ENCODE measurements at regions not wholly inside any gene's neighbourhood (a gene's known extent, or its start where the extent isn't known, plus 50 kb on each side); places are given as distances from the start of the nearest gene placed in this dataset.

DNA sequence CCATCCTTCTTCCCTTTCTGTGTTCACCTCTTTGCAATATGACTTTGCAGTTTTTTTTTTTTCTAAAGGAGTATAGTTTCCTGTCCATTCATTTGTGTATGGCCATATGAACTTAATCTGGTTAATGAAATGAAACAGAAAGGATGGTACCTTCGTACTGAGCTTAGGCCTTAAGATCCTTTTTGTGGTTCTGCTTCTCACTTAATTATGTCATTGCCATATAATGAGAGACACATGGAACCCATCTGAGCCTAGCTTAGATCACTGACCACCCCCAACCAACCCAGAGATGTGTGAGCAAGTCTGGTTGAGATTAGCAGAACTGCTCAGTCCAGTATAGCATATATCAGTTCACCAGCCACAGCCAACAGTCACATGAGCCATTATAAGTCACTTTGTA lies 1179.6 kb downstream of the HACE1 start:
- Histone ChIP-seq H3K4me1 (ENCODE audit: control extremely low read depth in 1 of 4, control insufficient read depth in 4 of 4, insufficient read depth in 4 of 4, low read length in 3 of 4) (no peaks in the 10 kb centered on the region), H3K4me3 (ENCODE audit: control insufficient read depth in 1 of 7, extremely low read depth in 1 of 7, insufficient read depth in 4 of 7, low read depth in 2 of 7, low read length in 6 of 7) (no peak overlapping the region), H3K36me3 (ENCODE audit: control insufficient read depth in 4 of 4, insufficient read depth in 4 of 4, low read length in 3 of 4) (no peaks in the 10 kb centered on the region), H3K9me3 (ENCODE audit: control extremely low read depth in 1 of 5, control insufficient read depth in 4 of 5, insufficient read depth in 2 of 5, low read depth in 1 of 5, low read length in 4 of 5) (peaks cover 0 to 7% (median 0%) of the 10 kb centered on the region in 5 experiments), H3K27ac (ENCODE audit: insufficient read depth in 1 of 2, low read depth in 1 of 2, low read length in 2 of 2, poor library complexity in 1 of 2, severe bottlenecking in 2 of 2) (no peak overlapping the region), H3K27me3 (replicated peaks in 2 of 5; ENCODE audit: control insufficient read depth in 4 of 5, insufficient read depth in 5 of 5, low read length in 4 of 5) (no peaks in the 10 kb centered on the region)
- ChIA-PET CTCF (no interaction called here), POLR2A (no interaction called here)
- no peak for DNase-seq
- no CpG with 5 or more reads among the region's 1 CpG for WGBS (ENCODE audit: insufficient coverage)

DNA sequence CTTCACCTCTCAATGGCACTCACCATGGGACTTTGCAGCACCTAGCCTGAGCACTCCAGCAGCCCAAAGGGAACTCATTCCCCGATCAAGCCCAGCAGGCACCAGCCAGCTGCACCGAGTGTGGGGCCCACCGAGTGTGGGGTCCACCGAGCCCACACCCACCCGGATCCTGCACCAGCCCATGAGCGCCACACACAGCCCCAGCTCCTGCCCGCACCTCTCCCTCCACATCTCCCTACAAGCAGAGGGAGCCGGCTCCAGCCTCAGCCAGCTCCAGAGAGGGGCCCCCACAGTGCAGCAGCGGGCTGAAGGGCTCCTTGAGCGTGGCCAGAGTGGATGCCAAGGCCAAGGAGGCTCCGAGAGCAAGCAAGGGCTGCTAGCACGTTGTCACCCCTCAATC lies 1182.4 kb downstream of the HACE1 start:
- Histone ChIP-seq H3K27me3 (replicated peaks in 2 of 5; ENCODE audit: control insufficient read depth in 4 of 5, insufficient read depth in 5 of 5, low read length in 4 of 5) (no peaks in the 10 kb centered on the region), H3K27ac (ENCODE audit: insufficient read depth in 1 of 2, low read depth in 1 of 2, low read length in 2 of 2, poor library complexity in 1 of 2, severe bottlenecking in 2 of 2) (no peak overlapping the region), H3K4me3 (ENCODE audit: control insufficient read depth in 1 of 7, extremely low read depth in 1 of 7, insufficient read depth in 4 of 7, low read depth in 2 of 7, low read length in 6 of 7) (no peak overlapping the region), H3K4me1 (ENCODE audit: control extremely low read depth in 1 of 4, control insufficient read depth in 4 of 4, insufficient read depth in 4 of 4, low read length in 3 of 4) (no peaks in the 10 kb centered on the region), H3K9me3 (ENCODE audit: control extremely low read depth in 1 of 5, control insufficient read depth in 4 of 5, insufficient read depth in 2 of 5, low read depth in 1 of 5, low read length in 4 of 5) (peaks cover 0 to 7% (median 0%) of the 10 kb centered on the region in 5 experiments), H3K36me3 (ENCODE audit: control insufficient read depth in 4 of 4, insufficient read depth in 4 of 4, low read length in 3 of 4) (no peaks in the 10 kb centered on the region)
- WGBS (ENCODE audit: insufficient coverage) = 98% methylated on average over 7 of the region's 12 CpGs
- ChIA-PET POLR2A (no interaction called here), CTCF (no interaction called here)
- no peak for DNase-seq

DNA sequence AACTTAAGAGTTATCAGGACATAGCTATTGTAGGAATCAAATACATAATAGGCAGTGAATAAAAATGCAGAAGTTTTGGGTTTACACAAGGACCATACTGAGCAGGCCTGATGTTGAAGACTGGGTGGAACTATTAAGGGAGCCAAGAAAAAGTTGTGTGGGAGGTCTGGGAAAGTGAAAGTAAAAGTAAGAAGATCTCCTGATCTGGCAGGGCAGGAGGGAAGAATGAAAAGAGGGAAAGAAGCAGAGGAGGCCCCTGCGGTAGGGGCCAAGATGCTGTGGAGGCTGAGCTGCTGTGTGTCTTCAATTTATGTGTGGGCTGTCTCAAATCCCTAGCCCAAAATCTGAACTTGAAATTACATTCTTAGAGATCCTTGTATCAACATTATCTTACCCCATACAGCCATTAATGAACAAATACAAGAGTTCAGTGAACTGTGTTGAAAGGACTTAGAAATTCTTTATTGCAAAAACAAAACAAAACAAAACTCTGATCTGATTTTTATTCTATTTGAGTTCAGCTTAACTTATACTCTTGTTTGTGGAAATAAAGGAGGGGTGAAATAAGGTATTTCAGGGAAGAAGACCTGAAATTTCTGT lies 1183.8 kb downstream of the HACE1 start:
- Histone ChIP-seq H3K27me3 (replicated peaks in 2 of 5; ENCODE audit: control insufficient read depth in 4 of 5, insufficient read depth in 5 of 5, low read length in 4 of 5) (no peaks in the 10 kb centered on the region), H3K27ac (ENCODE audit: insufficient read depth in 1 of 2, low read depth in 1 of 2, low read length in 2 of 2, poor library complexity in 1 of 2, severe bottlenecking in 2 of 2) (no peak overlapping the region), H3K4me1 (ENCODE audit: control extremely low read depth in 1 of 4, control insufficient read depth in 4 of 4, insufficient read depth in 4 of 4, low read length in 3 of 4) (no peaks in the 10 kb centered on the region), H3K36me3 (ENCODE audit: control insufficient read depth in 4 of 4, insufficient read depth in 4 of 4, low read length in 3 of 4) (no peaks in the 10 kb centered on the region), H3K4me3 (ENCODE audit: control insufficient read depth in 1 of 7, extremely low read depth in 1 of 7, insufficient read depth in 4 of 7, low read depth in 2 of 7, low read length in 6 of 7) (no peak overlapping the region), H3K9me3 (ENCODE audit: control extremely low read depth in 1 of 5, control insufficient read depth in 4 of 5, insufficient read depth in 2 of 5, low read depth in 1 of 5, low read length in 4 of 5) (peaks cover 0 to 7% (median 0%) of the 10 kb centered on the region in 5 experiments)
- ChIA-PET CTCF (no interaction called here), POLR2A (no interaction called here)
- DNase-seq = peak in 2 of 3 donors; percentile 8 to 13
- WGBS (ENCODE audit: insufficient coverage) = no CpG with 5 or more reads among the region's 1 CpG

DNA sequence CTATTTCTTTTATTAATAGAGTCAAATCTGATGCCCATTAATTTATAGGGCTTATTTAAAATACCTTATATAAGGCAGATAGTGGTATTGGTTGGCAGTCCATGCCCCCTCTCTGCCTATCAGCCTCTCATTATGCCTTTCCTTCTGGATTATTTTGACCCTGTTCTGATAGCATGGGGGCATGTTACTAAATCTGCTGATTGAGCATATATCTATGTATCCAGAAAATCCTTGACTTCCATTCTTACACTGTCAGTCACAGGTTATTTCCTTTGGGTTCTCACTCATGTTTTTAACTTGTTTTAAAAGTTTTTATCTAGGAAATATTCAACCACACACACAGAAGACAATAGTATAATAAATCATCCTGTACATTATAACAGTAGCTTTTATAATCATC lies 1184.9 kb downstream of the HACE1 start:
- no peaks in the 10 kb centered on the region for H3K27me3 ChIP-seq (replicated peaks in 2 of 5; ENCODE audit: control insufficient read depth in 4 of 5, insufficient read depth in 5 of 5, low read length in 4 of 5)
- no peak for DNase-seq
- H3K36me3 ChIP-seq (ENCODE audit: control insufficient read depth in 4 of 4, insufficient read depth in 4 of 4, low read length in 3 of 4) = no peaks in the 10 kb centered on the region
- no peak overlapping the region for H3K27ac ChIP-seq (ENCODE audit: insufficient read depth in 1 of 2, low read depth in 1 of 2, low read length in 2 of 2, poor library complexity in 1 of 2, severe bottlenecking in 2 of 2)
- H3K4me1 ChIP-seq (ENCODE audit: control extremely low read depth in 1 of 4, control insufficient read depth in 4 of 4, insufficient read depth in 4 of 4, low read length in 3 of 4) = no peaks in the 10 kb centered on the region
- CTCF ChIA-PET = no interaction called here
- no peak overlapping the region for H3K4me3 ChIP-seq (ENCODE audit: control insufficient read depth in 1 of 7, extremely low read depth in 1 of 7, insufficient read depth in 4 of 7, low read depth in 2 of 7, low read length in 6 of 7)
- peaks cover 0 to 7% (median 0%) of the 10 kb centered on the region in 5 experiments for H3K9me3 ChIP-seq (ENCODE audit: control extremely low read depth in 1 of 5, control insufficient read depth in 4 of 5, insufficient read depth in 2 of 5, low read depth in 1 of 5, low read length in 4 of 5)
- POLR2A ChIA-PET = no interaction called here

DNA sequence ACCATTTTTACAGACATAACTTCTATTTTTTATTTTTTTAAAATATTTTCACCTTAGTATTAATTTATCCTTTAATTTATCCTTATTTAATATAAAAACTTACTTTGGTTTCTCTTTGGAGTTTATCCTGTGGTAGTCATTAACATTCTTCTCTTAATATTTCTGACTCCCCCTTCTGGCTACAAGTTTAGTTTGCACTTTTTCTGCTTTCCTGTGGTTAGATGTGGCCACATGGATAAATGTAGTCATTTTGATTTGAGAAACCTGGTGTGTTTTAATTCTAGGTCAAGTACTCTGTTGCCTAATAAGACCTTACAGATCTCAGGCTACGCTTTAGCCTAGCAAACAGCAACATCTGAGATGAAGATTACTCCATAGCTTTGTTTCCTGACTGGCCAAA lies 1187.5 kb downstream of the HACE1 start:
- Histone ChIP-seq H3K4me3 (ENCODE audit: control insufficient read depth in 1 of 7, extremely low read depth in 1 of 7, insufficient read depth in 4 of 7, low read depth in 2 of 7, low read length in 6 of 7) (no peak overlapping the region), H3K9me3 (ENCODE audit: control extremely low read depth in 1 of 5, control insufficient read depth in 4 of 5, insufficient read depth in 2 of 5, low read depth in 1 of 5, low read length in 4 of 5) (peaks cover 0 to 2% (median 0%) of the 10 kb centered on the region in 5 experiments), H3K27ac (ENCODE audit: insufficient read depth in 1 of 2, low read depth in 1 of 2, low read length in 2 of 2, poor library complexity in 1 of 2, severe bottlenecking in 2 of 2) (no peak overlapping the region), H3K27me3 (replicated peaks in 2 of 5; ENCODE audit: control insufficient read depth in 4 of 5, insufficient read depth in 5 of 5, low read length in 4 of 5) (no peaks in the 10 kb centered on the region), H3K4me1 (ENCODE audit: control extremely low read depth in 1 of 4, control insufficient read depth in 4 of 4, insufficient read depth in 4 of 4, low read length in 3 of 4) (no peaks in the 10 kb centered on the region), H3K36me3 (ENCODE audit: control insufficient read depth in 4 of 4, insufficient read depth in 4 of 4, low read length in 3 of 4) (no peaks in the 10 kb centered on the region)
- POLR2A ChIA-PET = no interaction called here
- 100% methylated on average over 1 of the region's 1 CpG for WGBS (ENCODE audit: insufficient coverage)
- DNase-seq = peak in 2 of 3 donors; percentile 0 to 1
- CTCF ChIA-PET = no interaction called here

DNA sequence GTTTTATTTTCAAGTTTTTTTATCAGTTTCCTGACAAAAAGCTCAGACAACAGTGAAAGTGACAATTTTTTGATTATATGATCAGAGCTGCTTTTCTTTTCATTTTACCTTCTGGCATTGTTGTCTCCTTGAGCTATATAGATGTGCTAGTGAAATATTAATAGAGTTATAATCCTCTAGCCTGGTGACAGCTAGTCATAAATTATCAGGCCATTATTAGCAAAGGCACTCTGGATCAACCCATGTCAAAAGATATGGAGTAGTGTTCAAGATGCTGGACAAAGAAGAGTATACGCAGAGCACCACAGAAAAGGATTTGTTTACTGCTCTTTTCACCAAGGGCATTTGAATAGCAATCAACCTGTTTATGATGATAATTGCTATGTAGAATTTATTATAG lies 1230.1 kb downstream of the HACE1 start:
- Histone ChIP-seq H3K27me3 (replicated peaks in 2 of 5; ENCODE audit: control insufficient read depth in 4 of 5, insufficient read depth in 5 of 5, low read length in 4 of 5) (no peaks in the 10 kb centered on the region), H3K27ac (ENCODE audit: insufficient read depth in 1 of 2, low read depth in 1 of 2, low read length in 2 of 2, poor library complexity in 1 of 2, severe bottlenecking in 2 of 2) (no peak overlapping the region), H3K4me1 (ENCODE audit: control extremely low read depth in 1 of 4, control insufficient read depth in 4 of 4, insufficient read depth in 4 of 4, low read length in 3 of 4) (no peaks in the 10 kb centered on the region), H3K9me3 (ENCODE audit: control extremely low read depth in 1 of 5, control insufficient read depth in 4 of 5, insufficient read depth in 2 of 5, low read depth in 1 of 5, low read length in 4 of 5) (no peaks in the 10 kb centered on the region), H3K4me3 (ENCODE audit: control insufficient read depth in 1 of 7, extremely low read depth in 1 of 7, insufficient read depth in 4 of 7, low read depth in 2 of 7, low read length in 6 of 7) (no peak overlapping the region), H3K36me3 (ENCODE audit: control insufficient read depth in 4 of 4, insufficient read depth in 4 of 4, low read length in 3 of 4) (no peaks in the 10 kb centered on the region)
- ChIA-PET POLR2A (no interaction called here), CTCF (interaction anchor here (0.6 kb wide), 1 partner anchor 95 kb away, joined by 4 read pairs; no protein-coding TSS in a partner anchor)
- 100% methylated on average over 1 of the region's 1 CpG for WGBS (ENCODE audit: insufficient coverage)
- DNase-seq = no peak

DNA sequence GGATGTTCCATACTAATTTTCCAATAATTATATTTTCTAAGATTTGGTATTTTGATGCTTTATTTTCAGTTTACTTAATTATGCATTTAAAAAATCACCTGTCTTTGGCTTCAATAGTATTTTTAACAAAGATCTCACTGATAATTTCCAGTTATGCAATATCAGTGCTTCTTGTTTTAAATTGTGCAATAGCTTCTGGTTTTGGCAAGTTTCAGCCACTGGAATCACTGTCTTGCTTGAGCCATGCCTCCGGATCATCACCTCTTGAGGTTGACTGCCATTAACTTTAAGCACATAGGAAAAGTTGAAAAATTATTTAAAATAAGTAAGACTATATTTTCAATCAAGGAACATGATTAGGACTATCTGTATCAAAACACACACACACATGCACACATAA lies 1242.1 kb downstream of the HACE1 start:
- CTCF ChIA-PET = no interaction called here
- DNase-seq = no peak
- no peaks in the 10 kb centered on the region for H3K27me3 ChIP-seq (replicated peaks in 2 of 5; ENCODE audit: control insufficient read depth in 4 of 5, insufficient read depth in 5 of 5, low read length in 4 of 5)
- H3K27ac ChIP-seq (ENCODE audit: insufficient read depth in 1 of 2, low read depth in 1 of 2, low read length in 2 of 2, poor library complexity in 1 of 2, severe bottlenecking in 2 of 2) = no peak overlapping the region
- no peaks in the 10 kb centered on the region for H3K9me3 ChIP-seq (ENCODE audit: control extremely low read depth in 1 of 5, control insufficient read depth in 4 of 5, insufficient read depth in 2 of 5, low read depth in 1 of 5, low read length in 4 of 5)
- no peaks in the 10 kb centered on the region for H3K36me3 ChIP-seq (ENCODE audit: control insufficient read depth in 4 of 4, insufficient read depth in 4 of 4, low read length in 3 of 4)
- no CpG with 5 or more reads among the region's 1 CpG for WGBS (ENCODE audit: insufficient coverage)
- POLR2A ChIA-PET = no interaction called here
- H3K4me1 ChIP-seq (ENCODE audit: control extremely low read depth in 1 of 4, control insufficient read depth in 4 of 4, insufficient read depth in 4 of 4, low read length in 3 of 4) = no peaks in the 10 kb centered on the region
- H3K4me3 ChIP-seq (ENCODE audit: control insufficient read depth in 1 of 7, extremely low read depth in 1 of 7, insufficient read depth in 4 of 7, low read depth in 2 of 7, low read length in 6 of 7) = no peak overlapping the region
